Stomach (tissue), 4 donors: ENCODE measurements at regions not wholly inside any gene's neighbourhood (a gene's known extent, or its start where the extent isn't known, plus 50 kb on each side); places are given as distances from the start of the nearest gene placed in this dataset.

Experiments used
- EP300 ChIP-seq: sonication (generic); formaldehyde crosslinking; IDR thresholded peaks from one replicate; pipeline ENCODE4 v1.6.1; 2017; ENCODE audit warnings: antibody characterized with exemption
- POLR2AphosphoS5 ChIP-seq, 3 donors: sonication (generic); formaldehyde crosslinking; IDR thresholded peaks; one replicate each; pipeline ENCODE4 v1.6.1; 2016; ENCODE audit warnings: antibody characterized with exemption in 3 of 3
- TF ChIP-seq, protein P1 (sequence below), 7 experiments: fragments of 450-650 bp in 4 of 7; fragments of 200-600 bp in 3 of 7; sonication (generic) in 3 of 7; IDR thresholded peaks; one replicate each; pipeline ENCODE4 v1.5.1; 2016 to 2019; ENCODE audit warnings: antibody characterized with exemption in 7 of 7, control low read depth in 2 of 7, mild to moderate bottlenecking in 1 of 7

DNA sequence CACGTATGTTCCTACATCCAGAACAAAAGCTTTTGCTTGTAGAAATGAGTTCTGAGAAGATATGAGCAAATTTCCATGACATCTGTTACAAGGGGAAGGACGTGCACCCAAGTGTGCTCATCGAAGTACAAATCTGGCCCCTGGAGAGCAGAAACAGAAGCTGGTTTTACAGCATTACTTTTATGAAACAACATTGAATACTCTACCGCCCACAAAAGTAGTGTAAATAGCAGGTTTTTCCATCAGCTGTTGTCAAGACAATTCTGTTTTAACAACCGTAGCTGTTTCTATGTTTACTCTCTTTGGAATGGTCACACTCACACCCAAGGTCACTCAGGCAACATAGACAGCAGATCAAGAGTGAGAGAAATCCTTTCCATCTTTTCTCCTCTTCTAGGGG, 114.2 kb upstream of the SSTR4 start:
- TF ChIP-seq, protein P1, sequence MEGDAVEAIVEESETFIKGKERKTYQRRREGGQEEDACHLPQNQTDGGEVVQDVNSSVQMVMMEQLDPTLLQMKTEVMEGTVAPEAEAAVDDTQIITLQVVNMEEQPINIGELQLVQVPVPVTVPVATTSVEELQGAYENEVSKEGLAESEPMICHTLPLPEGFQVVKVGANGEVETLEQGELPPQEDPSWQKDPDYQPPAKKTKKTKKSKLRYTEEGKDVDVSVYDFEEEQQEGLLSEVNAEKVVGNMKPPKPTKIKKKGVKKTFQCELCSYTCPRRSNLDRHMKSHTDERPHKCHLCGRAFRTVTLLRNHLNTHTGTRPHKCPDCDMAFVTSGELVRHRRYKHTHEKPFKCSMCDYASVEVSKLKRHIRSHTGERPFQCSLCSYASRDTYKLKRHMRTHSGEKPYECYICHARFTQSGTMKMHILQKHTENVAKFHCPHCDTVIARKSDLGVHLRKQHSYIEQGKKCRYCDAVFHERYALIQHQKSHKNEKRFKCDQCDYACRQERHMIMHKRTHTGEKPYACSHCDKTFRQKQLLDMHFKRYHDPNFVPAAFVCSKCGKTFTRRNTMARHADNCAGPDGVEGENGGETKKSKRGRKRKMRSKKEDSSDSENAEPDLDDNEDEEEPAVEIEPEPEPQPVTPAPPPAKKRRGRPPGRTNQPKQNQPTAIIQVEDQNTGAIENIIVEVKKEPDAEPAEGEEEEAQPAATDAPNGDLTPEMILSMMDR (IDR thresholded peaks at IDR 0.05) = no peak
- no peak for TF ChIP-seq EP300
- no peak for TF ChIP-seq POLR2AphosphoS5 (IDR thresholded peaks at IDR 0.05)
